NCI-H460 (cell line): ENCODE measurements at regions not wholly inside any gene's neighbourhood (a gene's known extent, or its start where the extent isn't known, plus 50 kb on each side); places are given as distances from the start of the nearest gene placed in this dataset.

Experiments
- DNase-seq: peaks from one replicate; pipeline ENCODE4 v3.0.0-alpha.2; 2016; ENCODE audit warnings: low read depth; ENCODE audit errors: extremely low read depth

DNA sequence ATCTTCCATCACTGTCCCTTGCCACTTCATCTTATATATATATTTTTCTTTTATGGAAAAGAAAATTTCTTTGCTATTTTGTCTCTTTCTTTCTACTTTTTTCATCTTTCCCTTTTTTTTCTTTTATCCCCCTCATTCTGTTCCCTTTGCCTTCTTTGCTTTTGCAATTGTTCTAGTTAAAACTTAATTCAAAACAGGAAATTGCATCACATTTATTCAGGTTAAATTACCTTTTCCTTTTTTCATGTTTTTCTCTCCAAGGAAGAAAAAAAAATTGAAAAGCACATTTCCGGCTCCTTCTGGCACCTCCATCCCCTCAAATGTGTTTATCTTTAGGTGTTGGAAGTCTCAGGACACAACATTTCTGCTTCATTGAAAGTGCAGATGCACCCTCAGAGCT lies 176.9 kb downstream of the FGF1 start:
- no peak for DNase-seq

GRCh38 chr5:142508591-142508990 lies 177.3 kb downstream of the FGF1 start:
- DNase-seq = no peak

- DNase-seq = no peak
Measured at GRCh38 chr5:142507531-142508372, 178.1 kb downstream of the FGF1 start.

- DNase-seq = no peak
Measured at GRCh38 chr5:142506756-142507155, 179.1 kb downstream of the FGF1 start.

DNA sequence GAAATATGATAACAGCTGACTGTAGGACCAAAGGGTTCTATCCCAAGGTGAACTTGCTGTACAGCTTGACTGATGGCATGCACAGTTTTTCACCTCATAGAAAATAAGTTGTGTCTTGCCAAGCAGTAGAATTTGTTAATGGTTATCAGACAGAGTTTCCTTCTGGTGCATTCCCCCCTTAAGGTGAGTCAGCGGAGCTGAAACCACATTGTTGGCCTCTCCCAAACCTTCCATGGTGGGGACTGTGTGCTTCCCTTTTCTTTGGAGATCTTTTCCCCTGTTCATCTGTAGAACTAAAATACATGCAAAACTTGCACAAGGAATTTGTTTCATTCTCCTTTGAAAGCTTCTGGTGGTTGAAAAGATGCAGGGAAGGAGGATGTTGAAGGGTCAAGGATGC lies 179.8 kb downstream of the FGF1 start:
- DNase-seq = no peak

DNA sequence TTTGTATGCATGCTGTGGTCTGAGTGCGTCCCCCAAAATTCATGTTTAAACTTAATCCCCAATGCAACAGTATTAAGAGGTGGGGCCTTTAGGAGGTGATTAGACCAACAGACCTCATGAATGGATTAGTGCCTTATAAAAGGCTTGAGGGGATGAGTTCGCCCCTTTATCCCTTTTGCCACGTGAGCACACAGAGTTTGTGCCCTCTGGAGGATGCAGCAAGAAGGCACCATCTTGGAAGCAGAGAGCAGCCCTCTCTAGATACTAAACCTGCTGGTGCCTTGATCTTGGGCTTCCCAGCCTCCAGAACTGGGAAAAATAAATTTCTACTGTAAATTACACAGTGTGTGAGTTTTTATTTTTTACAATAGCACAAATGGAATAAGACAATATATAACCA lies 177.1 kb upstream of the SPRY4 start:
- DNase-seq = no peak

GRCh38 chr5:142500227-142500905 lies 175.5 kb upstream of the SPRY4 start:
- DNase-seq = no peak

DNA sequence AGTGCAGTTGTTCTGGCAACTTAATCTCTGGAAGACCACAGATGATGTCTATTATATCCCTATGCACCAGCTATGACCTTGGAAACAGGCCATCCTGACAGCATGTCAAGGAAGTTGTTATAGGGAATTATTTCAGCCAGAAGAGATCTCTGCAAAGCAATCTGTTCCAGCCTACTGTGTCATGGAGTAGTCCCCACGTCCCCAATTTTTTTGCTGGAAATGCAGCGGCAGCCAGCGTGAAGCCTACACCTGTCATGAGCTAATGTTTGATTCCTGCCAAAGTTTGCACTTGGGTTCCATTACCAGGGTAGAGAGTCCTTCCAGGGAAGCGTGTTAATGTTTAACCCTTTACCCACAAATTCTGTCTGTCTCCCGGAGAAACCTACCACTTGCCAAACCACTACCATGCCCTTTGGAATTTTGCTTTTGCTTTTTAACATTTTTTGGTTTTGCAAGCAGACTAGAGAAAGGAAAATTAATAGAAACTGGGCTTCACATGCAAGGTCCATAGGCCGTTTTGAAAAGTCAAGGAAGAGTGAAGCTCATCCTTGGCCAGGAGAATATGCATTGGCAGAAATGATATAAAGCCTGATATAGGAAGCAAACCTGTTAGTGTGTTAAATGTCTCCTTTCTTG lies 174.9 kb upstream of the SPRY4 start:
- DNase-seq = no peak

DNA sequence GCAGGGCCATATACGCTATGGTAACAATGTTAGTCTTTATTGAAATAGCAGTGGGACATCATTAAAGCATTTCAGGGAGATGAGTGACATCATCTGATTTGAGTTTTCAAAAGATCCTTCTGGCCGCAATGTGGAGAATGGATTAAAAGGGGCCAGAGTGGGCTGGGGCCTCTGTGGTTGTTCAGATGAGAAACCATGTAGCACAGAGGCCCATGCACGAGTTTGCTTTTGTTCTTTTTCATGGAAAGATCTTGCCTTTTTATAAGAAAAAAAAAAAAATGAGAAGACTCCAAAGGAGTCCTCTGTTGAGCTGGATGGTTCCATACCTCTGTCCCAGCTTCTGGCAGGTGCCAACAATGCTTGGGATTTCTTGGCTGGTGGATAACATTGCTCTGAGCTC lies 173.5 kb upstream of the SPRY4 start:
- no peak for DNase-seq

- DNase-seq = no peak
Measured at GRCh38 chr5:142495531-142495930, 170.7 kb upstream of the SPRY4 start.

DNA sequence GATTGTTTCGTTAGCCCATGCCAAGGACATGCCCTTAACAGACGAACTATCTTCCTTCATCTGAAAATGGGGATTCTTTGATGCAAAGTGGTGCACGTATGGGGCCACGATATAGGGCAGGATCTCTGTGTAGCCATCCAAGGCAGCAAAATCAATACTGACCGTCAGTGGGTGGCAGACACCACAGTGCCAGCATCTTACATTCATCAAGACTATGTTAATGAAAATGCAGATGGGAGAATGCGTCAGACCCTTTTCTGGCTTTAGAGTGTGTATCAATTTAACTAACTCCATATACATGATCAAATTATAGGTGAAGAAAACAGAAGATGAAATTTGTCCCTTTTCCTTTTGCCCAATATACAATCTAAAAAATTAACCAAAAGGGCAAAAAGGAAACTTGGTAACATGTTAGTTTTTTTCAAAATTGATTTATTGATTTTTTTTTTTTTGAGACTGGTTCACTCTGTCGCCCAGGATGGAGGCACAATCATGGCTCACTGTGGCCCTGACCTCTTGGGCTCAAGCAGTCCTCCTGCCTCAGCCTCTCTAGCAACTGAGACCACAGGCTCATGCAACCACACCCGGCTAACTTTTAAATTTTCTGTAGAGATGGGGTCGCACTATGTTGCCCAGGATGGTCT lies 169.2 kb upstream of the SPRY4 start:
- no peak for DNase-seq

DNA sequence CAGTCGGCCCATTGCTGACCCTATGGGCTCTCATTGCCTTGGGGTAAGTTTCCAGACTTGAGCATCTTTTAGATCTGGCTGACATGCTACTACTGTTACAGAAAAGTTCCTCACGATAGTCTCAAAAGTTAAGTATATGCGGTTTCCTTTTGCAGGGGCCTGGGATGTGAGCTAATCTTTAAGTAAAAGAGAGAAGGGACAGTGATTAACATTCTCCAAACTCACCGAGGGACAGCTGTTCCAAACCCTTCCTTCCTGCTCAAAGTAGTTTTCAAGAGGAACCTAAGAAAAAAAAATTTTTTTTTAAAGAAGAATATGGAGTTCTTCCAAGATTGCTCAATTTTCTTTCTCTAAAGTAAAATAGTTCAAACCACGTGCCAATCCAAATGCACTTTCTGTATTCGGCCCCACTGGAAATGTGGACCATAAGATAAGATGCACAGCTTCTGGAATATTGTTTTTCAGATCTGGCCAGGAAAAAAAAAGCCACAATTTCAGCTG lies 168.0 kb upstream of the SPRY4 start:
- no peak for DNase-seq

GRCh38 chr5:142491679-142492078 lies 166.9 kb upstream of the SPRY4 start:
- no peak for DNase-seq

DNA sequence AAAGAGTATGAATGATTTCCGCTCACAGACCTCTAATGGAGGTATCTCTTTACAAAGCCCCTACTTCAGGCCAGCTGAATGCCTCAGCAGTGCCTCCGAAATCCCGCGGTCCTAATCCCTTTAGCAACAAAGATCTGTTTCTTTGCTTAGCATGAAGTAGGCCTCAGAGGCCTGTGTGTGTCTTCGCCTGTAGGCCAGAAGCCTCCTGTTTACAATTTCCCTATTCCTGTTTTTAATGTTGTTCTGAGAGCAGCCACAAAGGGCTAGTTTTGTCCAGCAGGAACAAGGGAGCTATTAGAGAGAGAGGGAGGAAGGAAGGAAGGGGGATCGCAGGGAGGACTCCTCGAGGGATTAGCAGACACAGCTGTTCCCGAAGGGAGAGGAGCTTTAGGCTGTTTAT lies 166.4 kb upstream of the SPRY4 start:
- DNase-seq = no peak

DNA sequence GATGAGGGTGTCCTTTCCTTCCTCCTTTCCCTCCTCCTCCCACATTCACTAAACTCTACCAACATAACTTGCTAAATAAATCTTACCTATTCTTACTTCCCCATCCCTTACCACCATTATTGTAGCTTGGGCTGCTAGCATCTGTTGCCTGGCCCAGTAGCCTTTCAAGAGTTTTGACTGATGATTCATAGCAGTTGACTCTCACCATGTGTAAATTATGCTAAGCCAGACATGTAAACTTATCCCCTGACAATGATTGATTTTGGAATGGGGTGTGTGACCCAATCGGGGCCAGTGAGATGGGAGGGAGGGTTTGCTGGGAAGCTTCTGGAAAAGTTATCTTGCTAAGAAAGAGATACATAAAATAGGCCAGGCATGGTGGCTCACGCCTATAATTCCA lies 161.8 kb upstream of the SPRY4 start:
- DNase-seq = no peak

DNA sequence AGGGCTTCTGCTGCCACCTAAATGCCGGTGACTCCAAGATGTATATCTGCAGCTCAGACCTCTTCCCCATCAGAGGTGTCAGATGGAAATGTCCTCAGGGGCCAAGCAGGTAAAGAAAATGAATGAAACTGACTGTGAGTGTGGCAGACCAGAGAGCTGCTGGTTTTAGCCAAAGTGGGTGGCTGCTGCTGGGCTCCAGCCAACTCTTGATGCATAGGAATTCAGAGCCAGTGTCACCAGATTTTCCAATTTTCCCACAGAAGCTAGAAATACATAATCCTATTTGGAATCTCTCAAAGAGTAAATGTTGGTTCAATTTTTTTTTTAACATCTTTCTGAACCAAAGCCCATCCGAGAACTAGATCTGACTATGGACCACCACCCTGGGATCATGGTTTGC lies 161.2 kb upstream of the SPRY4 start:
- no peak for DNase-seq

- DNase-seq = no peak
Measured at GRCh38 chr5:142484821-142485387, 160.1 kb upstream of the SPRY4 start.

GRCh38 chr5:142482207-142482606 lies 157.4 kb upstream of the SPRY4 start:
- DNase-seq = no peak

- DNase-seq = no peak
Measured at GRCh38 chr5:142481410-142481809, 156.6 kb upstream of the SPRY4 start.

GRCh38 chr5:142479854-142480519 lies 155.2 kb upstream of the SPRY4 start:
- DNase-seq = no peak
